HEK293T (cell line): ENCODE measurements at regions not wholly inside any gene's neighbourhood (a gene's known extent, or its start where the extent isn't known, plus 50 kb on each side); places are given as distances from the start of the nearest gene placed in this dataset.
"Not testable (repeated sequence)": the region's sequence is repeated elsewhere in the genome, so short reads cannot be mapped to it uniquely, and the experiment has no call there.

Experiments
- ARNT ChIP-seq: fragments of 450-650 bp; IDR thresholded peaks from 2 replicates; pipeline ENCODE4 v1.6.1; 2017; ENCODE audit warnings: mild to moderate bottlenecking
- BHLHE40 ChIP-seq: fragments of 450-650 bp; IDR thresholded peaks from 2 replicates; pipeline ENCODE4 v1.6.1; 2016; ENCODE audit warnings: mild to moderate bottlenecking, moderate library complexity, borderline replicate concordance
- ELF4 ChIP-seq: fragments of 450-650 bp; IDR thresholded peaks from 2 replicates; pipeline ENCODE4 v1.6.1; 2017; ENCODE audit warnings: antibody characterized with exemption
- FOXA1 ChIP-seq: fragments of 450-650 bp; IDR thresholded peaks from 2 replicates; pipeline ENCODE4 v1.6.1; 2016; ENCODE audit warnings: mild to moderate bottlenecking
- FOXK2 ChIP-seq: fragments of 450-650 bp; IDR thresholded peaks from 2 replicates; pipeline ENCODE4 v1.6.1; 2016; ENCODE audit warnings: mild to moderate bottlenecking
- FOXM1 ChIP-seq: fragments of 450-650 bp; IDR thresholded peaks from 2 replicates; pipeline ENCODE4 v1.6.1; 2017; ENCODE audit warnings: mild to moderate bottlenecking, borderline replicate concordance
- NFRKB ChIP-seq: fragments of 450-650 bp; IDR thresholded peaks from 2 replicates; pipeline ENCODE4 v1.6.1; 2016; ENCODE audit warnings: mild to moderate bottlenecking, moderate library complexity
- SP1 ChIP-seq: fragments of 450-650 bp; IDR thresholded peaks from 2 replicates; pipeline ENCODE4 v1.6.1; 2017
- TF ChIP-seq, protein P1 (sequence below): fragments of 450-650 bp; IDR thresholded peaks from 2 replicates; pipeline ENCODE4 v1.6.1; 2016

DNA sequence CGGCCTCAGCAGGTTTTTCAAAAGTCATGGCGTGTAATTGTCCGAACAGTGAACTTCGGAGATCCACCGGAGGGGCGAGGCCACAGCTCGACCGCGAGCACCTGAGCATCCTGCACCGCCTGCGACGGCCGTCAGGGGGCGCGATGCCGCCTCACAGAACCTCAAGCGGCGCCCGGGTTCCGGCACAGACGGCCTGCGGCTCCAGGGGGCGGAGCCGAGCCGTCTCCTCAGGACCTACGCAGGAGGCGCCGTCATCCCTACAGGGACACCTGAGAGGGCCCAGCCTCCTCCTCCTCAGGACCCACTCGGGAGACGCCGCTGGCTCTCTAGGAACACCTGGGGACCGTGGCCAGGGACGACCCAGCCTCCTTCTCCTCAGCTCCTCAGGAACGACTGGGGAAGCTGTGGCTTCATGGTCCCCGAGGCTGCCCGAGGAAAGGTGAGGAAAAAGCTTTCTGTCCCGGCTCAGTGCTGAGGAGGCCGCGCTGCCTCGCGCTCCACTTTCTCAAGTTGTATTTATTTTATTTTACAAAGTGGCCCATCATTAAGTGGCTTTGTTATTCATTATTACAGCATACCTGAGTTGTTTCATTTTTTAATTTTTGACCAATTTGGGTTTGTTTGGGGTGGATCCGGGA, 197.3 kb downstream of the LMLN start:
- not testable (repeated sequence) for TF ChIP-seq ARNT, SP1, NFRKB, ELF4, FOXM1, FOXA1, FOXK2, BHLHE40
- TF ChIP-seq, protein P1, sequence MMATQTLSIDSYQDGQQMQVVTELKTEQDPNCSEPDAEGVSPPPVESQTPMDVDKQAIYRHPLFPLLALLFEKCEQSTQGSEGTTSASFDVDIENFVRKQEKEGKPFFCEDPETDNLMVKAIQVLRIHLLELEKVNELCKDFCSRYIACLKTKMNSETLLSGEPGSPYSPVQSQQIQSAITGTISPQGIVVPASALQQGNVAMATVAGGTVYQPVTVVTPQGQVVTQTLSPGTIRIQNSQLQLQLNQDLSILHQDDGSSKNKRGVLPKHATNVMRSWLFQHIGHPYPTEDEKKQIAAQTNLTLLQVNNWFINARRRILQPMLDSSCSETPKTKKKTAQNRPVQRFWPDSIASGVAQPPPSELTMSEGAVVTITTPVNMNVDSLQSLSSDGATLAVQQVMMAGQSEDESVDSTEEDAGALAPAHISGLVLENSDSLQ, result not testable (repeated sequence)
